AG09319 (cell line): ENCODE measurements at regions not wholly inside any gene's neighbourhood (a gene's known extent, or its start where the extent isn't known, plus 50 kb on each side); places are given as distances from the start of the nearest gene placed in this dataset.

Experiments
- DNase-seq: peaks from one replicate; pipeline ENCODE4 v3.0.0-alpha.2; 2010; ENCODE audit warnings: low read depth; ENCODE audit errors: extremely low read depth
- TF ChIP-seq, protein P1 (sequence below): IDR thresholded peaks from 2 replicates; pipeline ENCODE4 v1.5.1; 2011; ENCODE audit warnings: low read depth, mild to moderate bottlenecking, inconsistent platforms, low read length, moderate library complexity

DNA sequence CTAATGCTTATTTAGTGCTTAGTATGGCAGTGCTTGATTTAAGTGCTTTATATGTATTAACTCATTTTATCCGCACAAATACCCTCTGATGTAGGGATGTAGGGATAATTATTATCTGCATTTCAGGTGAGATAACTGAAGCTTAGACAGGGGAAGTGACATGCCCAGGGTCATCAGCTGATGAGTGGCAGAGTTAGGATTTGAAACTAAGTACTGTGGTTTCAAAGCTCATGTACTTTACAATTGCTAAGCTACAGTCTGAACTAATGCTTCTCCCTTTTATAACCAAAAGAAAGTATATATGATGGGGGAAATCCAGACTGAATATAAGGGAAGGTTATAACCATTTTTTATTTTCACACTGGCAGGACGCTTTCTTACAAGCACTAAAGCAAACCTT lies 229.6 kb upstream of the NAV3 start:
- no peak for DNase-seq
- TF ChIP-seq, protein P1, sequence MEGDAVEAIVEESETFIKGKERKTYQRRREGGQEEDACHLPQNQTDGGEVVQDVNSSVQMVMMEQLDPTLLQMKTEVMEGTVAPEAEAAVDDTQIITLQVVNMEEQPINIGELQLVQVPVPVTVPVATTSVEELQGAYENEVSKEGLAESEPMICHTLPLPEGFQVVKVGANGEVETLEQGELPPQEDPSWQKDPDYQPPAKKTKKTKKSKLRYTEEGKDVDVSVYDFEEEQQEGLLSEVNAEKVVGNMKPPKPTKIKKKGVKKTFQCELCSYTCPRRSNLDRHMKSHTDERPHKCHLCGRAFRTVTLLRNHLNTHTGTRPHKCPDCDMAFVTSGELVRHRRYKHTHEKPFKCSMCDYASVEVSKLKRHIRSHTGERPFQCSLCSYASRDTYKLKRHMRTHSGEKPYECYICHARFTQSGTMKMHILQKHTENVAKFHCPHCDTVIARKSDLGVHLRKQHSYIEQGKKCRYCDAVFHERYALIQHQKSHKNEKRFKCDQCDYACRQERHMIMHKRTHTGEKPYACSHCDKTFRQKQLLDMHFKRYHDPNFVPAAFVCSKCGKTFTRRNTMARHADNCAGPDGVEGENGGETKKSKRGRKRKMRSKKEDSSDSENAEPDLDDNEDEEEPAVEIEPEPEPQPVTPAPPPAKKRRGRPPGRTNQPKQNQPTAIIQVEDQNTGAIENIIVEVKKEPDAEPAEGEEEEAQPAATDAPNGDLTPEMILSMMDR = no peak

DNA sequence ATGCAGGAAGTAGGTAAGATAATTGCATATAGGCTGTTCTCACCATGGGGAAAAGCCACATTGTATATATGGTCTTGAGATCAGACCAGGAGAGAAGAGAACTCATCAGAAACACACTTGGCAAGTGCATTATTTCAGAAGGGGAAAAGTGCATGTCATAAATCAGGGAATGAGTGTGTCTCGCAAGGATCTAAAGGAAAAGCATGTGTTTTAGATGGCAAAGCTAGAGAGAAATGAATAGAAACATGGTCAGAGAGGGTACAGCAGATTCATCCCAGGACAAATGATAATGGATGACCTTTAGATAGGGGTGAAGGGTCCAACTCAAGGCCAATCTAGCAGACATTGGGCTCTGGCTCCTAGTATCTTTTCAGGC lies 230.2 kb upstream of the NAV3 start:
- TF ChIP-seq, protein P1 = no peak
- DNase-seq = no peak

DNA sequence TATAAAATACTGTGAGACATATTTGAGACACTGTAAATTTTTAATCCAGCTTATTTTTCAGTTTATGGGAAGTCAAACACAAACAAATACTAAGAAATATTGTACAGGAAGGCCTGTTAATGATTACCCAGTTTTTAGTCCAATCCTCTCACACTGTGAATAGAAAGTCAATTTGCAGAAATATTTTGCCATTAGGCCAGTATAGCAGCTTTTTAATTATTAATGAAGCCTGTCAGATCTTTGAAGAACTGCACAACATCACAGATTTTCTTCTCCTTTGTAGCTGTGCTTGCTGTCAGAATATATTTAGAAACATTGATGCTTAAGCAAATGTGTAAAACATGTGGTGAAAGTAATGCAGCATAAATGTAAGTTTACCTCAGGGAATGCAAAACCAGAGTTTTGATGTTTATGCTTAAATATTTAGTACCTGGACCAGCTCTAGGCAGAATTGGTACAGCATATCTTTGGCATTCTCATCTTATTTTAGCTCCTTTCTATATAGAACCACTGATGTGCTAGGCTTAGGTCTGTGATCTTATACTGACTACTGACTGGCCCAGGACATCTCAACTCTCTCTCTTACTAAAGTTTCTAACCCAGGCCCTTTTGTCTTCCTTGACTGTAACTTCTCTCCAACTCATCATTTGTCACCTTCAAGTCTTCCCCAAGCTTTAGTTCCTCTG lies 230.8 kb upstream of the NAV3 start:
- no peak for DNase-seq
- TF ChIP-seq, protein P1 = no peak

DNA sequence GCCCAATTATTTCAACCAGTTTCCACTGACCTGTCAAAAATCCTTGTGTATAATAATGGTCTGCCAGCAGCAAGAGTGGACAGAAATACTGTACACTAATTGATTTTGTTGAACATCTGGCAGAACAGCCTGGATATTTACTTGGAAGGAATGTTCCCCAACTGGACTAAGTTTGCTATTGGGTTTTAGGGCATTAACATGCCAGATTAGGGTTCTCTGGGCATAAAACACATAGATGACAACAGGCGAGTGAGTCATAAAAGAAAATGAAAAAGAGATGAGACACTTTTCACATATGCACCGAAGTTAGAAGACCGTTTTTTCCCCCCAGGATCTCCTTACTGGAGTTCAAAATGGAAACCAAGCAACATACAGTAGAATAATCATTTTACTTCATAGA lies 236.3 kb upstream of the NAV3 start:
- DNase-seq = no peak
- TF ChIP-seq, protein P1 = no peak

DNA sequence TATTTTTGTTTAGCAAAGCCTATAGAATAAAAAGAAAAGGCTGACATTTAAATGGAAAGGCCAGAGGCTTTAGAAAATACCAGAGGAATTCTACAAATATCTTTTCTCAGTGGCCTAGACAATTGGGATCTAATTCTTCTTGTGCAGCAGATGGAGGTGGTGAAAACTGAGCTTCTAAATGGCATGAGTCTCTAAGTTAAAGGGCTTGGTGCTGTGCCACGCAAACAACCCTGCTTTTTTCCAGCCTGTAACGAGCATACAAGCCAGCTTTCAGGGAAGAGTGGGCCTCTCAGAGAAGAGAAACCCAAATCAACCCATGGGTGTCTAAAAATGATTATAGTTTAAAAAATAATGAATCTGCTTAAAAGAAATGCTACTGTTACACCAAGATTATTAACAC lies 237.9 kb upstream of the NAV3 start:
- TF ChIP-seq, protein P1 = no peak
- DNase-seq = no peak

DNA sequence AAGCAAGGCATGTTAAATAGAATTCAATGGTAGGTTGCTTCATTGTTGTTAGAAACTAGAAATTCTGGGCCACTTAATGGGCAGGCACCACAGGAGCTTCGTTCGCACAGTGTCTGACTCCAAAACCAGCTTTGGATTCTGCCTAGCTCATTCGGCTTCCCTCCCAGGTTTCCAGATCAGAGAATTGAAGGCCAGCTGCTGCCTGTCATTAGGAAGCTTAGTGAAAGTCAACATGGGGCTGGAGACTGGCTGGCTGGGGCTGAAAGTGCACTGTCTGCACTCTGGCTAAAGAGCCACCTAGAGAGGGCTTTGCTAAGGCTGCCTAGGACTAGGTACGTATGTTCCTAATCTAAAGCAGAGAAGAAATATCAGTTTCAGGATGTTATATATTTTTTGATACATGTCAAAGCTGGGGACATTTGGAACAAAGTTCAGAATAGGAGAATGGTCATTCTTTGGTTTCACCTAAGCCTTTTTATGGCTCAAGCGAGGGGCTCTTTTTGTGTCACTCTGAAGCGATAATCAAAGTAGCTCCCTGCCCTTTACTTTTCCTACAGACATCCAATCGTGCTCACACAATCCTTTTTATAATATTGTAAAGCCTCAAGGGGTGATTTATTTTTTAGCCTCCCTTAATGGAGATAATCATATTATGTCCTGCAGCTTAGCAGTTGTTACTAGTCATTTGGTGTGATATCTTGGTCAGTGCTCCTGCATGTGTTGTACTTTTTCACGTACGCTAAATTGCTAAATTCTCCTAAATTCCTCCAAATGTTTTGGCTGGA lies 238.5 kb upstream of the NAV3 start:
- DNase-seq = no peak

DNA sequence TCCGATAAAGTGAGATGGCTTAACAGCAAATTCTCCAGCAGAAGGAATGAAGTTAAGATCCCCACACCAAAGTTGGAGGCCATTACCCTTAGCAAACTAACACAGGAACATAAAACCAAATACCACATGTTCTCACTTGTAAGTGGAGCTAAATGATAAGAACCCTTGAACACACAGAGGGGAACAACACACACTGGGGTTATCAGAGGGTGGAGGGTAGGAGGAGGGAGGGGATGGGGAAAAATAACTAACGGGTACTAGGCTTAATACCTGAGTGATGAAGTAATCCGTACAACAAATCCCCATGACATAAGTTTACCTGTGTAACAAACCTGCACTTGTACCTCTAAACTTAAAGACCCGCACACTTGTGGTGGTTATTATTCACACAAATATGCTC lies 240.4 kb upstream of the NAV3 start:
- no peak for DNase-seq
- TF ChIP-seq, protein P1 = no peak

More for the DNA sequence above, 238.5 kb upstream of the NAV3 start:
- TF ChIP-seq, protein P1 = no peak
